ENCODE measurements at regions not wholly inside any gene's neighbourhood (a gene's known extent, or its start where the extent isn't known, plus 50 kb on each side); places are given as distances from the start of the nearest gene placed in this dataset.

GRCh38 chrX:125577479-125577878 lies 257.8 kb downstream of the TEX13C start (continued):
- TF ChIP-seq NFKB2 (CRISPR knock-in tag; IDR thresholded peaks at IDR 0.05; ENCODE audit: borderline replicate concordance) = no peak
- TF ChIP-seq CEBPB (IDR thresholded peaks at IDR 0.05; ENCODE audit: borderline replicate concordance, low read depth, low read length) = no peak
- TF ChIP-seq KMT2B (CRISPR knock-in tag; IDR thresholded peaks at IDR 0.05) = no peak
- no peak for TF ChIP-seq ZFY (CRISPR knock-in tag; IDR thresholded peaks at IDR 0.05)
- TF ChIP-seq ZNF20 (CRISPR knock-in tag; IDR thresholded peaks at IDR 0.05) = no peak
- TF ChIP-seq TCF7 (IDR thresholded peaks at IDR 0.05; ENCODE audit: low read depth) = no peak
- TF ChIP-seq ATF7-NPFF (CRISPR knock-in tag; IDR thresholded peaks at IDR 0.05; ENCODE audit: low read depth) = no peak

GRCh38 chrX:125604448-125604847 lies 284.8 kb downstream of the TEX13C start:
- DNase-seq (ENCODE audit: low spot score) (no peak), ATAC-seq (no peak), FAIRE-seq (no peak)
- H3K27ac ChIP-seq (ENCODE audit: extremely low read length, insufficient read depth, low read length) = no peak overlapping the region
- H3K9me3 ChIP-seq (ENCODE audit: low read length) = peaks cover 33% of the 10 kb centered on the region
- ChIA-PET POLR2A (no interaction called here), CTCF (ENCODE audit: low intra/inter-chr PET ratio, low total read pairs) (no interaction called here)
- H3K36me3 ChIP-seq (replicated peaks in 1 of 2; ENCODE audit: control insufficient read depth in 1 of 2, insufficient read depth in 2 of 2, low read length in 2 of 2) = no peaks in the 10 kb centered on the region
- H3K4me1 ChIP-seq (ENCODE audit: insufficient read depth, low read length) = no peaks in the 10 kb centered on the region
- H3K9ac ChIP-seq (ENCODE audit: insufficient read depth, low read depth, low read length) = no peak overlapping the region
- TF ChIP-seq ARHGAP35 (CRISPR knock-in tag; IDR thresholded peaks at IDR 0.05; ENCODE audit: borderline replicate concordance) (no peak), ZNF619 (CRISPR knock-in tag; IDR thresholded peaks at IDR 0.05) (no peak), ELF3 (CRISPR knock-in tag; IDR thresholded peaks at IDR 0.05) (no peak), ZNF687 (CRISPR knock-in tag; IDR thresholded peaks at IDR 0.05) (no peak), ZNF766 (CRISPR knock-in tag; IDR thresholded peaks at IDR 0.05; ENCODE audit: borderline replicate concordance) (no peak)
- H3K27me3 ChIP-seq (ENCODE audit: control insufficient read depth in 1 of 2, insufficient read depth in 2 of 2, low read length in 2 of 2) = no peaks in the 10 kb centered on the region
- intact Hi-C loops (cut with micrococcal nuclease; ENCODE audit: unreplicated experiment) (no loop called here), in situ Hi-C loops (cut with HindIII; ENCODE audit: extremely low pct_ligation_motif_present, low pct_unique_long_range_greater_than_20kb) (no loop called here)
- no peaks in the 10 kb centered on the region for H4K20me1 ChIP-seq (ENCODE audit: insufficient read depth, low read length)
- no peak overlapping the region for H2AFZ ChIP-seq (ENCODE audit: low read length)
- no peak overlapping the region for H3K4me3 ChIP-seq (replicated peaks in 1 of 3; ENCODE audit: insufficient read depth in 1 of 3, low read depth in 2 of 3, low read length in 3 of 3)
- H3K4me2 ChIP-seq (ENCODE audit: low read depth, low read length) = no peak overlapping the region
- H3K79me2 ChIP-seq (ENCODE audit: insufficient read depth, low read length) = no peaks in the 10 kb centered on the region
- no TSS peak for BruUV-seq (replicated peaks)
